ENCODE measurements at regions not wholly inside any gene's neighbourhood (a gene's known extent, or its start where the extent isn't known, plus 50 kb on each side); places are given as distances from the start of the nearest gene placed in this dataset.

- TF ChIP-seq EZH2phosphoT487 (conservative IDR thresholded peaks at IDR 0.05; ENCODE audit: low read length) (no peak), CTCF (IDR thresholded peaks at IDR 0.05; ENCODE audit: insufficient read depth, low read length, poor library complexity, severe bottlenecking) (no peak)
- Histone ChIP-seq H3K36me3 (ENCODE audit: low read length) (no peaks in the 10 kb centered on the region), H4K20me1 (ENCODE audit: low read depth, low read length) (no peaks in the 10 kb centered on the region), H3K27ac (ENCODE audit: low read depth, low read length) (no peak overlapping the region), H3K27me3 (ENCODE audit: low read length) (no peaks in the 10 kb centered on the region), H3K4me2 (ENCODE audit: low read depth, low read length, poor library complexity, severe bottlenecking) (no peak overlapping the region), H3K9me3 (ENCODE audit: insufficient read depth, low read length) (no peaks in the 10 kb centered on the region), H3K9me2 (replicated peaks; ENCODE audit: insufficient read depth, low read length) (no peaks in the 10 kb centered on the region), H3K79me2 (ENCODE audit: insufficient read depth, low read length) (no peaks in the 10 kb centered on the region), H3F3A (ENCODE audit: insufficient read depth) (no peaks in the 10 kb centered on the region), H3K4me3 (ENCODE audit: insufficient read depth, low read length, poor library complexity, severe bottlenecking) (no peak overlapping the region), H3K9ac (ENCODE audit: low read length) (no peak overlapping the region), H2AFZ (ENCODE audit: low read depth, low read length, severe bottlenecking) (no peak overlapping the region)
Observed at GRCh38 chr9:89890326-89890980, 285.6 kb downstream of the GADD45G start.

GRCh38 chr9:89891221-89891590 is 286.4 kb downstream of the GADD45G start:
- H3K27me3 ChIP-seq (ENCODE audit: low read length) = no peaks in the 10 kb centered on the region
- no peaks in the 10 kb centered on the region for H4K20me1 ChIP-seq (ENCODE audit: low read depth, low read length)
- no peak overlapping the region for H3K27ac ChIP-seq (ENCODE audit: low read depth, low read length)
- H3K9ac ChIP-seq (ENCODE audit: low read length) = no peak overlapping the region
- TF ChIP-seq EZH2phosphoT487 (conservative IDR thresholded peaks at IDR 0.05; ENCODE audit: low read length) (no peak), CTCF (IDR thresholded peaks at IDR 0.05; ENCODE audit: insufficient read depth, low read length, poor library complexity, severe bottlenecking) (no peak)
- H3K4me3 ChIP-seq (ENCODE audit: insufficient read depth, low read length, poor library complexity, severe bottlenecking) = no peak overlapping the region
- H3K79me2 ChIP-seq (ENCODE audit: insufficient read depth, low read length) = no peaks in the 10 kb centered on the region
- no peaks in the 10 kb centered on the region for H3K9me2 ChIP-seq (replicated peaks; ENCODE audit: insufficient read depth, low read length)
- no peak overlapping the region for H3K4me2 ChIP-seq (ENCODE audit: low read depth, low read length, poor library complexity, severe bottlenecking)
- H2AFZ ChIP-seq (ENCODE audit: low read depth, low read length, severe bottlenecking) = no peak overlapping the region
- no peaks in the 10 kb centered on the region for H3K9me3 ChIP-seq (ENCODE audit: insufficient read depth, low read length)
- H3F3A ChIP-seq (ENCODE audit: insufficient read depth) = no peaks in the 10 kb centered on the region
- H3K36me3 ChIP-seq (ENCODE audit: low read length) = no peaks in the 10 kb centered on the region

- Histone ChIP-seq H3K9me3 (ENCODE audit: insufficient read depth, low read length) (no peaks in the 10 kb centered on the region), H4K20me1 (ENCODE audit: low read depth, low read length) (no peaks in the 10 kb centered on the region), H3K9me2 (replicated peaks; ENCODE audit: insufficient read depth, low read length) (no peaks in the 10 kb centered on the region), H3K79me2 (ENCODE audit: insufficient read depth, low read length) (no peaks in the 10 kb centered on the region), H3F3A (ENCODE audit: insufficient read depth) (no peaks in the 10 kb centered on the region), H3K27me3 (ENCODE audit: low read length) (no peaks in the 10 kb centered on the region), H3K27ac (ENCODE audit: low read depth, low read length) (no peak overlapping the region), H2AFZ (ENCODE audit: low read depth, low read length, severe bottlenecking) (no peak overlapping the region), H3K9ac (ENCODE audit: low read length) (no peak overlapping the region), H3K4me2 (ENCODE audit: low read depth, low read length, poor library complexity, severe bottlenecking) (no peak overlapping the region), H3K4me3 (ENCODE audit: insufficient read depth, low read length, poor library complexity, severe bottlenecking) (no peak overlapping the region), H3K36me3 (ENCODE audit: low read length) (no peaks in the 10 kb centered on the region)
- TF ChIP-seq CTCF (IDR thresholded peaks at IDR 0.05; ENCODE audit: insufficient read depth, low read length, poor library complexity, severe bottlenecking) (no peak), EZH2phosphoT487 (conservative IDR thresholded peaks at IDR 0.05; ENCODE audit: low read length) (no peak)
Observed at GRCh38 chr9:89891591-89892304, 286.9 kb downstream of the GADD45G start.

All from SU-DHL-6 (cell line).